ENCODE measurements at regions not wholly inside any gene's neighbourhood (a gene's known extent, or its start where the extent isn't known, plus 50 kb on each side); places are given as distances from the start of the nearest gene placed in this dataset.

- dilution Hi-C loops (cut with MboI; ENCODE audit: extremely low pct_ligation_motif_present, low sequenced_read_pairs): no loop called here
- no peak overlapping the region for H3K27ac ChIP-seq (ENCODE audit: control insufficient read depth, insufficient read depth, low read length)
- no peaks in the 10 kb centered on the region for H3K4me1 ChIP-seq (ENCODE audit: control insufficient read depth, extremely low read depth, insufficient read depth, low read length)
- H3K9me3 ChIP-seq (ENCODE audit: control insufficient read depth, low read depth, low read length): no peaks in the 10 kb centered on the region
- DNase-seq (ENCODE audit: low read depth, low spot score): peak; percentile 4
- no peaks in the 10 kb centered on the region for H3K79me2 ChIP-seq (ENCODE audit: control insufficient read depth, insufficient read depth, low read length)
- no peaks in the 10 kb centered on the region for H3K27me3 ChIP-seq (ENCODE audit: control insufficient read depth, extremely low read depth, insufficient read depth, low read length)
- H2AFZ ChIP-seq (ENCODE audit: control insufficient read depth, low read length): no peak overlapping the region
- H4K20me1 ChIP-seq (ENCODE audit: control insufficient read depth, extremely low read depth, insufficient read depth, low read length): no peaks in the 10 kb centered on the region
- H3K4me2 ChIP-seq (ENCODE audit: control insufficient read depth, extremely low read depth, insufficient read depth, low read depth, low read length): no peak overlapping the region
- no peak overlapping the region for H3K4me3 ChIP-seq (ENCODE audit: control insufficient read depth in 2 of 3, extremely low read depth in 1 of 3, insufficient read depth in 2 of 3, low read depth in 1 of 3, low read length in 3 of 3)
- H3K9ac ChIP-seq (ENCODE audit: control insufficient read depth, extremely low read depth, insufficient read depth, low read length): no peak overlapping the region
- no peaks in the 10 kb centered on the region for H3K9me1 ChIP-seq (ENCODE audit: control insufficient read depth, extremely low read depth, insufficient read depth, low read length)
- H3K36me3 ChIP-seq (ENCODE audit: control insufficient read depth in 2 of 2, extremely low read depth in 1 of 2, insufficient read depth in 2 of 2, low read length in 2 of 2): no peaks in the 10 kb centered on the region
- TF ChIP-seq EZH2 (IDR thresholded peaks at IDR 0.05; ENCODE audit: low read length): no peak
- peak in 2 of 3 experiments; percentile 37 to 42 for TF ChIP-seq CTCF (optimal IDR thresholded peaks at IDR 0.05 in 1 of 3, IDR thresholded peaks at IDR 0.05 in 1 of 3, conservative IDR thresholded peaks at IDR 0.05 in 1 of 3; ENCODE audit: extremely low read depth in 1 of 3, insufficient read depth in 2 of 3, low read length in 3 of 3)
- FAIRE-seq: peak; percentile 39
These were observed 86.3 kb upstream of the EFEMP1 start for GRCh38 chr2:56009758-56010458.

GRCh38 chr2:56011624-56012023 is 88.0 kb upstream of the EFEMP1 start:
- no peak for FAIRE-seq
- Histone ChIP-seq H3K4me1 (ENCODE audit: control insufficient read depth, extremely low read depth, insufficient read depth, low read length) (no peaks in the 10 kb centered on the region), H3K9me1 (ENCODE audit: control insufficient read depth, extremely low read depth, insufficient read depth, low read length) (no peaks in the 10 kb centered on the region), H3K9ac (ENCODE audit: control insufficient read depth, extremely low read depth, insufficient read depth, low read length) (no peak overlapping the region), H3K79me2 (ENCODE audit: control insufficient read depth, insufficient read depth, low read length) (no peaks in the 10 kb centered on the region), H4K20me1 (ENCODE audit: control insufficient read depth, extremely low read depth, insufficient read depth, low read length) (no peaks in the 10 kb centered on the region), H3K4me2 (ENCODE audit: control insufficient read depth, extremely low read depth, insufficient read depth, low read depth, low read length) (no peak overlapping the region), H3K27ac (ENCODE audit: control insufficient read depth, insufficient read depth, low read length) (no peak overlapping the region), H3K9me3 (ENCODE audit: control insufficient read depth, low read depth, low read length) (no peaks in the 10 kb centered on the region), H3K27me3 (ENCODE audit: control insufficient read depth, extremely low read depth, insufficient read depth, low read length) (no peaks in the 10 kb centered on the region), H3K36me3 (ENCODE audit: control insufficient read depth in 2 of 2, extremely low read depth in 1 of 2, insufficient read depth in 2 of 2, low read length in 2 of 2) (no peaks in the 10 kb centered on the region), H3K4me3 (ENCODE audit: control insufficient read depth in 2 of 3, extremely low read depth in 1 of 3, insufficient read depth in 2 of 3, low read depth in 1 of 3, low read length in 3 of 3) (no peak overlapping the region), H2AFZ (ENCODE audit: control insufficient read depth, low read length) (no peak overlapping the region)
- no peak for DNase-seq (ENCODE audit: low read depth, low spot score)
- TF ChIP-seq CTCF (optimal IDR thresholded peaks at IDR 0.05 in 1 of 3, IDR thresholded peaks at IDR 0.05 in 1 of 3, conservative IDR thresholded peaks at IDR 0.05 in 1 of 3; ENCODE audit: extremely low read depth in 1 of 3, insufficient read depth in 2 of 3, low read length in 3 of 3) (no peak), EZH2 (IDR thresholded peaks at IDR 0.05; ENCODE audit: low read length) (no peak)
- dilution Hi-C loops (cut with MboI; ENCODE audit: extremely low pct_ligation_motif_present, low sequenced_read_pairs): no loop called here
